ENCODE measurements at regions not wholly inside any gene's neighbourhood (a gene's known extent, or its start where the extent isn't known, plus 50 kb on each side); places are given as distances from the start of the nearest gene placed in this dataset.

GRCh38 chr10:27618906-27619305, 114.8 kb downstream of the RAB18 start:
- TF ChIP-seq POLR2A (IDR thresholded peaks at IDR 0.05) (no peak), CTCF (IDR thresholded peaks at IDR 0.05) (no peak)
- H3K4me1 ChIP-seq, result peaks cover 0 to 13% (median 0%) of the 10 kb centered on the region in 12 donors
- no peaks in the 10 kb centered on the region for H3K27me3 ChIP-seq
- H3K36me3 ChIP-seq, result no peaks in the 10 kb centered on the region
- no peaks in the 10 kb centered on the region for H3K9me3 ChIP-seq
- WGBS, 4 donors, result 87 to 91% (median 90%) methylated on average over 10 of the region's 10 CpGs
- intact Hi-C loops (cut with DNase I), result no loop called here
- no peak overlapping the region for H3K4me3 ChIP-seq
- ATAC-seq (no peak), DNase-seq (no peak)
- H3K27ac ChIP-seq, result peak overlapping the region in 1 of 12 donors; percentile 32

- WGBS, 4 donors, result 85 to 92% (median 90%) methylated on average over 4 of the region's 4 CpGs
Observed at GRCh38 chr10:27619329-27619728, 115.2 kb downstream of the RAB18 start.

GRCh38 chr10:27620430-27621397, 116.6 kb downstream of the RAB18 start:
- DNase-seq, result peak in 2 of 5 donors; percentile 28 to 50
- Histone ChIP-seq H3K27ac (peak overlapping the region in 6 of 12 donors; percentile 20 to 65 (median 38)), H3K9me3 (no peaks in the 10 kb centered on the region), H3K4me3 (no peak overlapping the region), H3K27me3 (peaks cover 0 to 5% (median 0%) of the 10 kb centered on the region in 9 donors), H3K4me1 (peaks cover 0 to 13% (median 0%) of the 10 kb centered on the region in 12 donors), H3K36me3 (no peaks in the 10 kb centered on the region)
- TF ChIP-seq POLR2A (IDR thresholded peaks at IDR 0.05) (no peak), CTCF (IDR thresholded peaks at IDR 0.05) (no peak)
- peak; percentile 75 to 88 (median 81) for ATAC-seq
- 57 to 70% (median 60%) methylated on average over 10 of the region's 10 CpGs for WGBS, 4 donors
- intact Hi-C loops (cut with DNase I), result no loop called here

More at GRCh38 chr10:27619329-27619728, 115.2 kb downstream of the RAB18 start:
- Histone ChIP-seq H3K4me1 (peaks cover 0 to 13% (median 0%) of the 10 kb centered on the region in 12 donors), H3K27ac (peak overlapping the region in 1 of 12 donors; percentile 32), H3K9me3 (no peaks in the 10 kb centered on the region), H3K36me3 (no peaks in the 10 kb centered on the region), H3K4me3 (no peak overlapping the region), H3K27me3 (peaks cover 0 to 2% (median 0%) of the 10 kb centered on the region in 9 donors)
- ATAC-seq, result no peak
- no peak for DNase-seq
- intact Hi-C loops (cut with DNase I), result no loop called here
- no peak for TF ChIP-seq CTCF (IDR thresholded peaks at IDR 0.05)
- TF ChIP-seq POLR2A (IDR thresholded peaks at IDR 0.05), result no peak

GRCh38 chr10:27621461-27621860, 117.4 kb downstream of the RAB18 start:
- no peak overlapping the region for H3K4me3 ChIP-seq
- WGBS, 4 donors, result 35 to 78% (median 64%) methylated on average over 4 of the region's 4 CpGs
- no peaks in the 10 kb centered on the region for H3K9me3 ChIP-seq
- peaks cover 0 to 14% (median 0%) of the 10 kb centered on the region in 12 donors for H3K4me1 ChIP-seq
- no peak for DNase-seq
- no peak for TF ChIP-seq CTCF (IDR thresholded peaks at IDR 0.05)
- no peak for TF ChIP-seq POLR2A (IDR thresholded peaks at IDR 0.05)
- no peak for ATAC-seq
- intact Hi-C loops (cut with DNase I), result no loop called here
- peak overlapping the region in 5 of 12 donors; percentile 27 to 65 (median 42) for H3K27ac ChIP-seq
- no peaks in the 10 kb centered on the region for H3K36me3 ChIP-seq
- peaks cover 0 to 5% (median 0%) of the 10 kb centered on the region in 9 donors for H3K27me3 ChIP-seq

Measured in heart left ventricle (tissue), 16 donors.